ENCODE measurements at regions not wholly inside any gene's neighbourhood (a gene's known extent, or its start where the extent isn't known, plus 50 kb on each side); places are given as distances from the start of the nearest gene placed in this dataset.

DNA sequence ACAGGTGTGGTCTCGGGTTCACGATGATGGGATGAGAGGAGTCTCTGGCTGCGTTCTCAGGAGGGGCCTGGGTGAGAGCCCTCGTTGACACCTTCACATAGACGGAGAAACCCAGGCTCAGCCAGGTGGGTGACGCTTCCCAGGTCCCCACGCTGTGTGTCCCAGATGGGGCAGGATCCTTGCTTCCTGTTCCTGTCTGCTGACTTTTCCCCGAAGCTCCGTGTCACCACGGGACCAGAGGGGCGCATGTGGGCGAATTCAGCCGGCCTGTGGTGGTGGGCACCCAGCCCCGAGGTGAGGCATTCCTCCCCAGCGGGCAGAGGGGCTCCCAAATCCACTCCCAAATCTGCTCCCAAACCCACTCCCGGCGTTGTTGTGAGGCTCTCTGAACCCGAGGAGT, 732.8 kb downstream of the BRD1 start:
- no peak for DNase-seq

DNA sequence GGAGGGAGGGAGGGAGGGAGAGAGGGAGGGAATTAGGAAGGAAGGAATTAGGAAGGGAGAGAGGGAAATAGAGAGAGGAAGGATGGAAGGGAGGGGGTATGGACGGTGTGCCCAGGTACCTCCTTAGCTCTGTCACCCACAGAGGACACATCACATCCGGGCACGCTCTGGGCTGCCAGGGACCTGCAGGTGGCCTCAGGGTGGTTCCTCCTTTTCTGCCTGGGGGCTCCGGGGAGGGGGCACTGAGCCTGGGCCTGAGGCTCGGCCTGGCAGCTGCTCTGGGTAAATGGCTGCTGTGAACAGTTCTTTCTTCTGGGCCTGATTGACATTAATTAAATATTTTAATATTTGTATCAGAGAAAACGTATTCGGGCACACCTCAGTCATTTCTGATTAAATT, 733.5 kb downstream of the BRD1 start:
- DNase-seq: no peak

DNA sequence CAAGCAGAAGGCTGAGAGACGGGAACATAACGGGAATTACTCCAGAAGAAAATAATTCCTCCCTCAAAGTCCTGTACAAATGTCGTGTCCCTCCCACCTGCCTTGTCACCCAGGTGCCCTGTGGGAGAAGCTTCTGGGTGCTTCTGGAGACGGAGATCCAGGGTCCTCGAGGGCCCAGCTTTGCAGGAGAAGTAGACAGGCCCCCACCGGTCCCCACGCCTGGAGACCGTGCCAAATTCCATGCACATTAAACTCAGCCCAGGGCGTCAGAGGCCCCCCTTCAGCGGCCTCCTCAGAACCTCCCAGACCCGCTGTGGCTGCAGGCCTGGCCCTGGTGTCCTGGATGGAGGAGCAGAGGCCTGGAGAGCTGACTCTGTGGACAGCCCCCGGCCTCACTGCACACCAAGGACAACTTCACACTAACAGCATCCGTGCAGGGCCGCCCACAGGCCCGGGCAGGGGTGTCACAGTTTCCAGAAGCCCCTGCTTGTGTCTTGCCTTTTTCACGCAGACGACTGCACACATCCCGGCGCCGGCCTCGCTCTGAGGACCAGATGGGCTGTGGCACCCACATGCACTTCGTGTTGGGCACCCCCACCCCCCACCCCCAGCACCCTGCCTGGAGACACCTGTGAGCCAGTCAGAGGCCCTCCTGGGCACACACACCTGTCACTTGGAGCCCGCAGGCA, 734.3 kb downstream of the BRD1 start:
- DNase-seq: no peak

DNA sequence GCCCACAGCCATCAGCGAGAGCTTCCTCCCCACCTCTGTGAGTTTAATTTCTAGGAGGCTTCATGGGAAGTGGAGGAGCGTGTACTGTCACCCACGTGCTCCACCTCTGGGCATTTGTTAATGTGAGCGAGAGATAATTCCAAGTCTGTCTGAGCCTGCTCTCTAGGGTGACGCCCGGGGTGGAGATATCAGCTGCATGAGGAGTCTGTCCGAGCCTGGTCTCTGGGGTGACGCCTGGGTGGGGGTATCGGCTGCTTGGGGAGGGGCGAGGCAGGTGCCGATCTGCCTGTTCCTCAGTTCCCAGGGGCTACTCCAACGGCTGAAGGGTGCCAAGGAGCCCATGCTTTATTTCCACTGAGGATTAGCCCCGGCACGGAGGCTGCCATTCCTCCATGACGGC, 735.0 kb downstream of the BRD1 start:
- no peak for DNase-seq

DNA sequence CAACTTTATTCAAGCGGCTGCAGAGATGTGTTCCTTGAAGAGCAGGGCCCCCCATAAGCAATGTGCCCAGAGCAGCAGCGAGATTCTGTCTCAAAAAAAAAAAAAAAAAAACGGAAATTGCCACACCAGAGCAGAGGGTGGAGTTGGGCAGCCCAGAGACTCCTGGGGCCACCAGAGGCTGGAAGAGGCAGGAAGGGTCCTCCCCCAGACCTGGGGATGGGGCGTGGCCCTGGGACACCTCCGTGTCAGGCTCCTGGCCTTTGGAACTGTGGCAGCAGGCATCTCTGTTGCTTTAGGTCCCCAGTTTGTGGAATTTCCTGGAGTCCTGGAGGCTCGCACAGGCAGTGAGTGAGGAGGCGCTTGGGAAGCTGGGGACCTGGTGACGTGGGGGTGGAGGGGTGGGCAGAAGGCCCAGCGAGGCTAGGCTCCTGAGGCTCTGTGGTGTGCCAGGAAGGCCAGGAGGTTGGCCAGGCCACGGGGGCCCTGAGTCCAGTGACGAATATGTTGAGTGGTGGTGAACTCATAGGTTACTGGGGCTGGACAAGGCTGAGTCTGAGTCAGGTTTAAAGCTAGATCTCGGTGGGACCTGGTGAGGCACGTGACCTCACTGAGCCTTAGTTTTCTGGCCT, 735.6 kb downstream of the BRD1 start:
- no peak for DNase-seq

DNA sequence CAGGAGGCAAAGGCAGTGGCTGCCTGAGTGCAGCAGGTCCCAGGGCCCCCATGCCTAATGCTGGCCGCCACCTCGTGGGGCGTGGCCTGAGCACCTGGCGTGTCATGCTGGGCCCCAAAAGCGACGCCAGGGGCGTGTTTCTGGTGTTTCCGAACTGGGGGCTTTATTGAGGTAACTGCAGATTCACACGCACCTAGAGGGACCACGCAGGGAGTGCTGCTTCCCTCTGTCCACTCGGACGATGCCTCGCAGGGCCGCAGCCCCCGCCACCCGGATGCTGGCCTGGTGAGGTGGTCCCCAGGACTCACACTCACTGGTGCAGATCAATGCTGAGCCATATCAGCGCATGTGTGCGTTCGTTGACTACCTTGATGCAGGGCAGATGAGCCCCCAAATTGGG, 736.2 kb downstream of the BRD1 start:
- DNase-seq: no peak

DNA sequence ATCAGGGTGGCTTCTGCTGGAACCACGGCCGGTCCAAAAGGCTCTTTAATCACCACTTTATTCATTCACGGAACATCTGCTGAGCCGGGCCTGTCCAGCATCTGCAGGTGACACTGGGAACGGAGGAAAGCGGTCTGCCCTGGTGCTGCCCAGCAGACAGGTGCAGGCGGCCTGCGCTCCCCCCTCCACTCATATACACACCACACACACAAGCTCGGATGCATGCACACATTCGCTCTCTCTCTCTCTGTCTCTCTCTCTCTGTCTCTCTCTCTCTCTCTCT, 736.9 kb downstream of the BRD1 start:
- no peak for DNase-seq

DNA sequence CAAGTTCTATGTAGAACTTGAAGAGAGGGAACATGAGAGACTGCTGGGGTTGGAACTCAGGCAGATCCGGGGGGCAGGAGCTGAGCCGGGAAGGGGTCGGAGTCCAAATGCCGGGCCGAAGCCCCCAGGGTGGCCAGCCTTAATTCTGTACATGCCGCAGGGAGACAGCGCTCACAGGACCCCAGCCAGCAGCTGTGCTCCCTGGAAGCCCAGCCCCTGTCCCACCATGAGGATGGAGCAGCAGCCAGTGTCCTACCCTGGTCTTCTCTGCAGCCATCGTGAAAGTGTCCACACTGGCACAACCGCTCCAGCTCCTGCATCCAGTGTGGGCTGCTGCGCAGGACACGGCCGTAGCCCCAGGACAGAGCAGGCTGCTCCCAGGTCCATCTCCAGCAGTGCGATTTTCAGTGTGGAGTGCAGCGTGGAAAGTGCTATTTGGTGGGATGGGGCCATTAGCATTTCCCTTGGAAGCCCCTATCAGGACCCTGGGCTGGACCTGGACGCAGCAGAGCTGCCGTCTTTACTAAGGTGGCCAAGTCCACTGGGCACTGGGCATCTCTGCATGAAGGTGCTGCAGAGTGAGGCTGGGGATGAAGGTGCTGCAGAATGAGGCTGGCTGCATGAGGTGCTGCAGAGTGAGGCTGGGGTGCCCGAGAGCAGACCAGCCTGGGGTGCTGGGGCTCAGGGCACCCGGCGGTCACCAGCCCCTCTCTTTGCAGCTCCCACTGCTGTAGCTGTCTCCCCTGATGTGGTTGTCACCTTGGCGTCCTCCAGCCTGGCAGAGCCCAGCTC, 737.4 kb downstream of the BRD1 start:
- no peak for DNase-seq

DNA sequence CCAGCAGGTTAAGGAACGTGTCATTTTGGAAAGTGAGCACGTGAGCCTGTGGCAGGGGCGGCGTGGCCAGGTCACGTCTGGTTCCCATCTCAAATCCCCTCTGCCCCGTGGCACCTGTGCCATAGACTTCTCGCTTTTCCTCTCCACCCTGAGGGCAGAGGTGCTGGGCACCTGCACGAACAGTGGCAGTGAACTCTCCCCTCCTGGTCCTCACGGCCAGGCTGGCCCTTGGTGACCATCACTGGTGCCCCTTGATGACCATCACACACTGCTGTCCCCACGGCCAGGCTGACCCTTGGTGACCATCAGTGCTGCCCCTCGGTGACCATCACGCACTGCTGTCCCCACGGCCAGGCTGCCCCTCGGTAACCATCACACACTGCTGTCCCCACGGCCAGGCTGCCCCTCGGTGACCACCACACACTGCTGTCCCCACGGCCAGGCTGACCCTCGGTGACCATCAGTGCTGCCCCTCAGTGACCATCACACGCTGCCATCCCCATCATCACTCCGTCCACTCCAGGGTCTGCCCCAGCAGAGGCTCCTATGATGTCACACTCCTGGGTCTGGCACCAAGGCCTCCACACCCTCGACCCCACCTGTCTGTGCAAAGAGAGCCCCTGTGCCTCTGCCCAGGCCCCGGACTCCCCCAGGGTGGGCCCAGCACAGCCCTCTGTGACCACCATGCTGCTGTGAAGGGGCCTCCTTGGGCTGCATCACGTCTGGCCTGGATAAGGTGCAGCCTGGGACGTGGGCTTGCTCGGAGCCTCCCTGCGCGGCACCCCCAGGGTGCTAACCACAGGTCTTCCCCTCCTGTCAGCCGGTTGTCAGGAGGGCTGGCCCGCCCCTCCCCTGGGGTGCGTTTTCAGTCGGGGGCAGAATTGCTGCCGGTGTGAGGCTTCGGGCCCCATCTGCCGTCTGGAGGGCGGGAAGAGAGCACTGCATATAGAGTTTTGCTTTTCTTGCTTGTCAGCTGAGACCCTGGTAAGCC, 738.6 kb downstream of the BRD1 start:
- no peak for DNase-seq

DNA sequence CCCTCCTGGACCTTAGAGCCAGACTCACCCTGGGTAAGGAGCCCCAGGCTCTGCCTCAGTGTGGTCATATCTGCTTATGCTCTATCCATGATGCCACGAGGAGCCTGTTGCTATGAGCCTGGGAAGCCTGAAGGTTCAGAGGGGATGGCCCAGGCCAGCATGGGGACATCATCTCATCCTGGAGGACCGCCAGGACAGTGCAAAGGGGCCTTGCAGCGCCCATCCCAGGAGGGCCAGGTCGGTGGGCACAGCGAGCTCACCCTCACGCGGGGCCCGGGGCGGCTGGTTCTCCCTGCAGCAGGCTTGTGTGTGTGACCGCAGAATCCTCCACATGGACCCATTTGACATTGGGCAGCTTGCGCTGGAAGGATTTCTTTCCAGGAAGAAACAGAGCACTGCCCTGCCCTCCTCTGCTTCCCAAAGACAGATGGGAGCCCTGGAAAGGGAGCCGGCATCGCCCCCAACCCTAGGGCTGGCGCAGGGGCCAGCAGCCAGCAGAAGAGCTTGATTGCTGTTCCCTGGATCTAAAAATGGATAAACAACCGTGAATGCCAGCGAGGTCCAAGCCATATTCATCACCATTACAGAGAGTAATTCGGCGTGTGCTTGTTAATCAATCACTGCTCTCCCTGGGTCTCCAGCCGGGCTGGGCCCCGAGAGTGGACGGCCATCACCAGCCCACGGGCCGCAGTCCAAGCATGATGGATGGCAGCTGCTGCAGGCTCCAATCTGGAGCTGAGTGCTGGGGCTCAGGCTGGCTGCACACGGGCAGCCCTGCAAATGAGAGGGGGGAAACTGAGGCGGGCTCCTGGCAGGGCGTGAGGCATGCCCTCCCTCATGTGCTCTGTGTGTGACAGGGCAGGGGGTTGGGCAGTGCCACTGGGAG, 739.7 kb downstream of the BRD1 start:
- no peak for DNase-seq

DNA sequence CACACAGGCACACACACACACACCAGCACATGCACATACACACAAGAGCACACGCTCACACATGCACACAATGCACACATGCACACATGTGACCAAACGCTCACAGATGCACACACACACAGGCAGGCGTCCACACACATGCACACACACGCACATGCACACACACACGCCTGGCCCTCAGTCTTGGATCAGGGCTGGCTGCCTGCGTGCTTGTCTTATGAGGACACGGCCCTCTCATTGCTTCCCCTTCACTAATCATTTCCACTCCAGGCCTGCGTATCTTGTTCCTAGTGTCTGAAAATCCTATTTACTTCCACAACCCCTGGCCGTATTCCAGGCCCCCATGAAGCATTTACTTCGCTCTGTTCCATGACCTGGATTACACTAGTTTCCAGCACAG, 740.5 kb downstream of the BRD1 start:
- DNase-seq: no peak

DNA sequence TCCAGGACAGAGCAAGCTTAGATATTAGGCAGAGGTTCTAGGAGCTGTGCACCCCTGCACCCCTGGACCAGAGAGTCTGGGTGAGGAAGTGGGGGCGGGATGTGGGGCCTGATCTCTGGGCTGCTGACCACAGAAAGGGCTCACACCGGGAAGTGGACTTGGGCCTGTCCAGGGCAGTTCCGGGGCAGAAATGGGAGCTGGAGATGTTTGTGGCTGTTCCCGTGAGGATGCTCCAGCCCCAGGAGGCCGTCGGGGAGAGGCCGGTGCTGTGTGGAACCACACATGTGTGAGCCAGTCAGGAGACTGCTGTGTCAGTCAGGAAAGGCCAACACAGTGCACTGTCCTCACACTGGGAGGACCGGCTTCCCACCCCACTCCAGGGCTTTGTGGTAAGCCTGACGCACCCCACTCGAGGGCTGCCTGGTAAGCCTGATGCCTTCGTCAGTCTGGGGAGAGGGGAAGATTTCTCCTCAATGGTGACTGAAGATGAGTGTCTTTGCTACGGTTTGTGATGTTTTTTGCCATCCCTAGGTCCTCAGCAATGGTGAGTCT, 741.0 kb downstream of the BRD1 start:
- DNase-seq: no peak

DNA sequence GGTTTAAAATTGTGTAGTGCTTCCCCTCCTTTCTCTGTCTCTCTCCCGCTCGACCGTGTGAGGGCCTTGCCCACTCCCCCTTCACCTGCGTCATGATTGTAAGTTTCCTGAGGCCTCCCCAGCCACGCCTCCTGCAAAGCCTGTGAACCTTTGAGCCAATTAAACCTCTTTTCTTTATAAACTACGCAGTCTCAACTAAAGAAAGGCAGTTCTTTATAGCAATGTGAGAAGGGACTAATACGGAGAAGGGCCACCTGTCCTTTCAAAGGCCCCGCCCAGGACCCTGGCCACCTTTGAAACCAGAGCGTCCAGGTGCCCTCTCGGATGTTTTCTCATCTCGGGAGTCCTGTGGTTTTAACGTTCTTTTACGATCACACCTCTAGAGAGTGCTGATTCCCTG, 741.5 kb downstream of the BRD1 start:
- no peak for DNase-seq

DNA sequence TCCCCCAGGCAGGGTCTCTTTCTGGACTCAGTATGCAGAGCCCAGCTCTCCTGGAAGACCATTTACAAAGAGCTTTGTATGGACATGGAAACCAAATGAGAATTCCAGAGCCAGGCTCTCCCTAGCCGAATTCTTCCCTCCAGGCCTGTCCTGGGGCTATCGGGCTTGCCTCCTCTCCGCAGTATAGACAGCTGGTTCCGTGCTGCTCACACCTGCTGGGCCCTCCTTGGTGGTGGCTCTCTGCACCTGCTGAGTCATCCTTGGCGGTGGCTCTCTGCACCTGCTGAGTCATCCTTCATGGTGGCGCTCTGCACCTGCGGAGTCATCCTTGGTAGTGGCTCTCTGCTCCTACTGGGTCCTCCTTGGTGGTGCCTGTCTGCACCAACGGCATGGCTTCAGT, 743.5 kb downstream of the BRD1 start:
- no peak for DNase-seq

DNA sequence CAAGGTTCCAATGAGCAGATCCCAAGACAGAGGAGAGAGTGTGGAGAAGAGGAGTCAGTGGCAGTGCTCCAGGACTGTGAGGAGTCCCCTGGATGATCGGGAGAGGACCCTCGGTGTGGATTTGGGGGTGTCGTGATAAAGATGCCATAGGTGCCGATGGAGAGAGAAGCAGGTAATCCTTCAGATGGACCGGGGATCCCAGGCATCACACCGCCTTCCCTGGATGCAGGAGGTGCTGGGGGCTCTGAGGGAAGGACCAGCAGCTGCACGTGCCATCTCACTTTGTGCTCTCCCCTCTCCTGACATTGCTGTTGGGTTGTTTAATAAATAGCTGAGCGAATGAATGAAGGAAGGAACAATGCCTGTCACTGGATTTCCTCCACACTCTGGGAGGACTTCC, 744.1 kb downstream of the BRD1 start:
- DNase-seq: no peak

DNA sequence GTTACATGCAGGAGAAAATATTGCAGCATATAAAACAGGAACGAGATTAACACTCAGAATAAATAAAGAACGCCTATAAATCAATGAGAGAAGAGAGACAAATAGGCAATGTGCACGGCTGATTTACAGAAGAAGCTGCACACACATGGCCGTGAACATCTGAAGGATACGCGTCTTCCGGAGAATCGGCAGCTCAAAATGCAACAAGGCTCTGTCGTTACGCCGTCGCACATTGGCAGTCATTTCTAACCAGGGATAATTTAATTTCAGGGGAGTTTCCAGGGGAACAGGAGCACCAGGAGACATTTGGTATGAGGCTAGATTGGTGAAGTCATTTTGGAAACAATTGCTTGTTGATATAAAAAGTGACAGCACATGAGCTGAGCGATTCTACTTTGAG, 745.2 kb downstream of the BRD1 start:
- no peak for DNase-seq

DNA sequence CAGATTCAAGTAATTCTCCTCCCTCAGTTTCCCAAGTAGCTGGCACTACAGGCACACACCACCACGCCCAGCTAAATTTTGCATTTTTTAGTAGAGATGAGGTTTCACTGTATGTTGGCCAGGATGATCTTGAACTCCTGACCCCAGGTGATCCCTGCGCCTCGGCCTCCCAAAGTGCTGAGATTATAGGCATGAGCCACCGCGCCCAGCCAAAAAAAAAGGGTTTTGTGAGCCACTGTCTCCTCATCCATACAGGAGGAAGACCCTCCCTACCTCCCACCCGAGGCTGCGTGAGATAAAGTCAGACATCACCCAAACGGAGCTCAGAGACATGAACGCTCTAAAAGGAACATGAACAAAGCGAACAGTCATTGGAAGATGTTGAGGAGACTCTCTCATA, 745.7 kb downstream of the BRD1 start:
- no peak for DNase-seq

DNA sequence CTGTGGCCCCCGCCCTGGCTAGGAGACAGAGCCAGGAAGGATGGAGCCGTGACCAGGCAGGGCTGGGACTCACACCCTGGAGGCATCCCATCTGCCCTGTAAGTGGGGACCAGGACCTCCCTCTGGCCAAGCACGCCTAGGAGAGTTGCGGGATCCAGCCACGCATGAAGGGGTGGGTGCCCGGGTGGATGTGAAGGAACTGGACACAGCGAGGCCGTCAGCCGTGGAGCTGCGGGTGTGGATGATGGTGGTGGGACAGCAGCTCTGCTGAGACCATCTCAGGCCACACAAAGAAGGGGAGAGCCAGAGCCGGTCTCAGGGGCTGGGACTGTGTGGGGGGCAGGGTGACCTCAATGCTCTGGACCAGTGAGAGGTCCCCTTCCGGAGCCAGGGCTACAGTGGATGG, 746.4 kb downstream of the BRD1 start:
- DNase-seq: no peak

DNA sequence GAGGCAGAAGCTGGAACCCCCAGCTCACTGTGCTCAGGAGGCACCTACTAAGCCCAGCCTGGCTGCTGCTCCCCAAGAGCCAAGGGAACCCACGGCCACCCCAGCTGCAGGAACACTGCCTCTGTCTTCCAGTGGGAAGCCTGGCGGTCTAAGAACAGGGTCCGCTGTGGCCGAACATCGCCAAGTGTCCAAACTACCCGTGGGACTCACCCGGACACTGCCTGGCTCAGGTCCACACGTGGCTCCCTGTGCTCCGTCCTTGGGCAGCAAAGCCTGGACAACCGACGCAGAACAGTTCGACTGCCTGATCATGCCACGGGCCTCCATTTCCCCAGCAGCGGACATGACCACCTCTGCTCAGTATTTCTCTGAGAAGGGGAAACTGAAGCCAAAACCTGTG, 747.0 kb downstream of the BRD1 start:
- no peak for DNase-seq

DNA sequence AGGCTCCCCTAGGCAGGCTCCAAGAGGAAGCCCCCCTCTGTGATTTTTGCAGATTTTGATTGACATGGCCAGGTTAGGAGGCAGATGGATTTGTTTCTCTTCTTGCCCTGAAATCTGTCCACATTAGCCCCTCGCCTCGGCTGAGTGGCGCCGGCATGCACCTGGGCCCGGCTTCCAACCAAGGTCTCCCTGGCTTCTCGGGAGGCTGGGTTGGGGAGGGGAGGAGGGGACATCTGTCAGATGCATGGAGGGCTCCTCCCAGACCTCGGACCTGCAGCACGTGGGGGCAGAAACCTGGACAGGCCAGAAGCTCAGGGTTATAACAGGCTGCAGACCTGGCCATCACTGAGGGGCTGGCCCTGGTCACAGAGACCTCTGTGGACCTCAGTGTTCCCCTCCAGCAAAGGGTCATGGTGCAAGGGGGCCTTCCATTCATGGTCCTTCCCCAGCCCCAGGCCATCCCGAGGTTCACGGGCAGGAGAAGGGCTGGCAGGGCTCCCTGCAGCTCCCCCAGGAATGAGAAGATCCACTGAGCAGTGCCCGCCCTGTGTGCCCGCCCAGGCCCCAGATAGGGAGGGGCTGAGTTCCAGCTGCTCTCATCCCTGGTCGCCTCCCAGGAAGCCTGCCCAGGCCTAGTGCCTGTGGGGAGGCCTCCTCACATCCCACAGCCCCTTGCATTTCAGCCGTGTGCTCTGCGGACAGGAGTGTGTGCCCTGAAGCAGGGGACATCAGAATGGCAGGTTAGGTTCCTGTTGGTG, 747.8 kb downstream of the BRD1 start:
- no peak for DNase-seq
